HG03025 (cell line): ENCODE measurements at regions not wholly inside any gene's neighbourhood (a gene's known extent, or its start where the extent isn't known, plus 50 kb on each side); places are given as distances from the start of the nearest gene placed in this dataset.

Source experiments
- ATAC-seq: cut with Tn5 transposase; IDR thresholded peaks from one replicate; pipeline ENCODE4 v1.9.1; 2021; ENCODE audit warnings: mild to moderate bottlenecking, moderate library complexity; ENCODE audit not compliant: unreplicated experiment, low FRiP score

GRCh38 chr13:59488436-59488835 lies 675.3 kb downstream of the DIAPH3 start:
- no peak for ATAC-seq

- no peak for ATAC-seq
These were observed 673.1 kb downstream of the DIAPH3 start for GRCh38 chr13:59490651-59491050.

GRCh38 chr13:59492030-59492636 lies 671.6 kb downstream of the DIAPH3 start:
- ATAC-seq = no peak

- no peak for ATAC-seq
These were observed 670.2 kb downstream of the DIAPH3 start for GRCh38 chr13:59493436-59493965.

- ATAC-seq = no peak
These were observed 669.6 kb downstream of the DIAPH3 start for GRCh38 chr13:59494151-59494550.

- ATAC-seq = no peak
These were observed 669.2 kb downstream of the DIAPH3 start for GRCh38 chr13:59494560-59494970.

- ATAC-seq = no peak
These were observed 668.4 kb downstream of the DIAPH3 start for GRCh38 chr13:59495299-59495698.

GRCh38 chr13:59495936-59496512 lies 667.7 kb downstream of the DIAPH3 start:
- ATAC-seq = no peak

GRCh38 chr13:59497621-59498247 lies 666.0 kb downstream of the DIAPH3 start:
- ATAC-seq = no peak

GRCh38 chr13:59501004-59501403 lies 662.7 kb downstream of the DIAPH3 start:
- no peak for ATAC-seq

- no peak for ATAC-seq
These were observed 659.3 kb downstream of the DIAPH3 start for GRCh38 chr13:59504407-59504806.

- ATAC-seq = no peak
These were observed 653.3 kb downstream of the DIAPH3 start for GRCh38 chr13:59510386-59510785.

- ATAC-seq = no peak
These were observed 650.0 kb downstream of the DIAPH3 start for GRCh38 chr13:59513686-59514085.

GRCh38 chr13:59514316-59514715 lies 649.4 kb downstream of the DIAPH3 start:
- ATAC-seq = no peak

- no peak for ATAC-seq
These were observed 643.9 kb downstream of the DIAPH3 start for GRCh38 chr13:59519819-59520218.

GRCh38 chr13:59521549-59521948 lies 642.2 kb downstream of the DIAPH3 start:
- no peak for ATAC-seq

- no peak for ATAC-seq
These were observed 641.1 kb downstream of the DIAPH3 start for GRCh38 chr13:59522652-59523051.

GRCh38 chr13:59527500-59527899 lies 636.2 kb downstream of the DIAPH3 start:
- no peak for ATAC-seq

GRCh38 chr13:59531571-59532091 lies 632.1 kb downstream of the DIAPH3 start:
- no peak for ATAC-seq

- no peak for ATAC-seq
These were observed 631.3 kb downstream of the DIAPH3 start for GRCh38 chr13:59532405-59532804.
